ENCODE measurements at regions not wholly inside any gene's neighbourhood (a gene's known extent, or its start where the extent isn't known, plus 50 kb on each side); places are given as distances from the start of the nearest gene placed in this dataset.

- Histone ChIP-seq H3K27ac (ENCODE audit: control insufficient read depth, insufficient read depth) (no peak overlapping the region), H3K79me2 (ENCODE audit: control insufficient read depth, insufficient read depth, low read length) (no peaks in the 10 kb centered on the region), H3K4me1 (ENCODE audit: control insufficient read depth, insufficient read depth, low read length) (no peaks in the 10 kb centered on the region), H3K4me2 (ENCODE audit: control insufficient read depth, insufficient read depth) (no peak overlapping the region), H3K9me3 (replicated peaks; ENCODE audit: control insufficient read depth, insufficient read depth, low read length) (no peaks in the 10 kb centered on the region), H2AFZ (ENCODE audit: control insufficient read depth, low read depth, low read length) (no peak overlapping the region), H4K20me1 (ENCODE audit: control insufficient read depth, insufficient read depth) (no peaks in the 10 kb centered on the region), H3K4me3 (no peak overlapping the region), H3K9ac (ENCODE audit: control insufficient read depth, insufficient read depth, low read length) (no peak overlapping the region), H3K36me3 (ENCODE audit: control insufficient read depth in 2 of 2, insufficient read depth in 2 of 2, low read length in 1 of 2) (no peaks in the 10 kb centered on the region), H3K27me3 (replicated peaks in 1 of 2; ENCODE audit: control insufficient read depth in 2 of 2, insufficient read depth in 2 of 2, low read length in 1 of 2) (no peaks in the 10 kb centered on the region)
- ChIA-PET RAD21 (ENCODE audit: unreplicated experiment) (no interaction called here), POLR2A (no interaction called here), SMC1A (ENCODE audit: uncharacterized antibody, unreplicated experiment) (no interaction called here), CTCF (interaction anchor here (1.5 kb wide), 1 partner anchor 189 kb away, joined by 3 read pairs; no protein-coding TSS in a partner anchor)
- DNase-seq (ENCODE audit: low read depth, low spot score) (no peak), ATAC-seq (no peak), FAIRE-seq (no peak)
- no TSS peak for BruUV-seq (replicated peaks)
- TF ChIP-seq MEF2B (IDR thresholded peaks at IDR 0.05; ENCODE audit: partially characterized antibody, poor library complexity, severe bottlenecking) = no peak
- TF ChIP-seq MTA3 (IDR thresholded peaks at IDR 0.05; ENCODE audit: borderline replicate concordance, low read length) = no peak
- TF ChIP-seq ELK1 (IDR thresholded peaks at IDR 0.05; ENCODE audit: low read depth, low read length) = no peak
- TF ChIP-seq KAT2A (conservative IDR thresholded peaks at IDR 0.05; ENCODE audit: control insufficient read depth, low read depth, low read length) = no peak
- no peak for TF ChIP-seq SUZ12 (IDR thresholded peaks at IDR 0.05; ENCODE audit: unreplicated experiment)
- no peak for TF ChIP-seq PAX5 (IDR thresholded peaks at IDR 0.05; ENCODE audit: borderline replicate concordance, low read depth, low read length)
- TF ChIP-seq NKRF (conservative IDR thresholded peaks at IDR 0.05) = no peak
- no peak for TF ChIP-seq NFYB (IDR thresholded peaks at IDR 0.05; ENCODE audit: insufficient read depth, low read depth, low read length)
- no peak for TF ChIP-seq POLR2AphosphoS5 (IDR thresholded peaks at IDR 0.05; ENCODE audit: low read length)
- TF ChIP-seq JUND (IDR thresholded peaks at IDR 0.05; ENCODE audit: low read depth, low read length) = no peak
- no peak for TF ChIP-seq HDGF (IDR thresholded peaks at IDR 0.05)
- no peak for TF ChIP-seq BCL11A (IDR thresholded peaks at IDR 0.05; ENCODE audit: low read depth, low read length)
- TF ChIP-seq SMARCA5 (IDR thresholded peaks at IDR 0.05) = no peak
- no peak for TF ChIP-seq RAD21 (IDR thresholded peaks at IDR 0.05; ENCODE audit: insufficient read depth, low read depth, low read length)
- intact Hi-C loops (cut with micrococcal nuclease; ENCODE audit: unreplicated experiment) (no loop called here), in situ Hi-C loops (cut with MboI) (no loop called here)
- 18% methylated on average over 2 of the region's 2 CpGs for WGBS (ENCODE audit: insufficient coverage, insufficient replicate concordance, low lambda C conversion rate, missing lambda C conversion rate)
Measured at GRCh38 chr7:41190581-41190980, 512.3 kb downstream of the INHBA start.

Data from GM12878 (cell line).